Endothelial cell of umbilical vein (primary cell): ENCODE measurements at regions not wholly inside any gene's neighbourhood (a gene's known extent, or its start where the extent isn't known, plus 50 kb on each side); places are given as distances from the start of the nearest gene placed in this dataset.
"Not testable (repeated sequence)": the region's sequence is repeated elsewhere in the genome, so short reads cannot be mapped to it uniquely, and the experiment has no call there.

Experiments used
- CTCF ChIP-seq, 2 donors: IDR thresholded peaks; 1 replicate in 1 of 2; 2 replicates in 1 of 2; pipeline ENCODE4 v1.5.1; 2011; ENCODE audit warnings: low read length in 2 of 2, mild to moderate bottlenecking in 2 of 2, moderate library complexity in 2 of 2, control low read depth in 1 of 2, inconsistent platforms in 1 of 2, low read depth in 1 of 2; ENCODE audit not compliant: insufficient read depth in 1 of 2; ENCODE audit errors: extremely low read depth in 1 of 2
- EZH2 ChIP-seq: IDR thresholded peaks from 2 replicates; pipeline ENCODE4 v1.6.1; 2012; ENCODE audit warnings: borderline replicate concordance, low read depth, mild to moderate bottlenecking, moderate library complexity, low read length, inconsistent platforms; ENCODE audit not compliant: severe bottlenecking
- MAX ChIP-seq: IDR thresholded peaks from 2 replicates; pipeline ENCODE4 v1.6.1; 2011; ENCODE audit not compliant: insufficient read depth, insufficient read length
- MYC ChIP-seq: IDR thresholded peaks from one replicate; pipeline ENCODE4 v1.6.1; 2011; ENCODE audit warnings: mild to moderate bottlenecking, low read depth, low read length
- POLR2A ChIP-seq: IDR thresholded peaks from 2 replicates; pipeline ENCODE4 v1.6.1; 2012; ENCODE audit warnings: low read depth, mild to moderate bottlenecking, control low read depth, low read length
- POLR2AphosphoS5 ChIP-seq: IDR thresholded peaks from 2 replicates; pipeline ENCODE4 v1.6.1; 2012; ENCODE audit warnings: low read depth, mild to moderate bottlenecking, control low read depth, low read length, moderate library complexity; ENCODE audit not compliant: insufficient read depth

- TF ChIP-seq EZH2; CTCF (IDR thresholded peaks at IDR 0.05; ENCODE audit: extremely low read depth in 1 of 2, insufficient read depth in 1 of 2, low read depth in 1 of 2, low read length in 2 of 2); POLR2AphosphoS5; POLR2A; MAX; MYC: not testable (repeated sequence)
Measured at GRCh38 chr21:6493957-6494356, 4027.4 kb upstream of the TPTE start.
